ENCODE measurements at regions not wholly inside any gene's neighbourhood (a gene's known extent, or its start where the extent isn't known, plus 50 kb on each side); places are given as distances from the start of the nearest gene placed in this dataset.

DNA sequence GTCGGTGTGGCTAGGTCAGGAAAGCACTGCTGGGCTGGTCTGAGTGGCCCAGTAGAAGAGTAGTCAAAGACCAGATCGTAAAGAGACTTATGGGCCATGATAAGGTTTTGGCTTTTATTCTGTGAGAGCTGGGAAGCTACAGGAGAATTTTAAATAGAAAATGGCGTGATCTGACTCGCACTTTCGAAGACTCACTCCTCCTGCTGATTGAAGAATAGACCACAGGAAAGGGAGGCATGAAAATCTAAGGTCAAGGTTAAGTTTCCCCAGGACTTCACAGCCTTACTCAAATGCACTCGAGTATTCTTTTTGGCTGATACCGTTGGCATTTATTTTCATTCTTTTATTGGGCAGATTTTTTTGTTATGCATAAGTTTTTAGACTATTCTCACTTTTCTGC is 231.4 kb upstream of the ANKRD50 start:
- no peak overlapping the region for H3K4me3 ChIP-seq (ENCODE audit: low read depth, low read length)
- no peak overlapping the region for H3K27ac ChIP-seq (ENCODE audit: low read depth, low read length)
- no peak overlapping the region for H3K9ac ChIP-seq (ENCODE audit: low read depth, low read length)
- no peaks in the 10 kb centered on the region for H3K27me3 ChIP-seq (ENCODE audit: control insufficient read depth, insufficient read depth, low read length)
- H3K4me1 ChIP-seq (ENCODE audit: control insufficient read depth, insufficient read depth, low read length) = no peaks in the 10 kb centered on the region
- H3K36me3 ChIP-seq (ENCODE audit: control insufficient read depth, insufficient read depth, low read length) = no peaks in the 10 kb centered on the region
- no peaks in the 10 kb centered on the region for H3K9me3 ChIP-seq (ENCODE audit: control insufficient read depth, insufficient read depth, low read length)

- H3K9ac ChIP-seq (ENCODE audit: low read depth, low read length) = no peak overlapping the region
- no peaks in the 10 kb centered on the region; the same call in 1 of the 2 replicates for H3K4me1 ChIP-seq (ENCODE audit: control insufficient read depth, insufficient read depth, low read length)
- H3K9me3 ChIP-seq (ENCODE audit: control insufficient read depth, insufficient read depth, low read length) = no peaks in the 10 kb centered on the region
- no peaks in the 10 kb centered on the region for H3K27me3 ChIP-seq (ENCODE audit: control insufficient read depth, insufficient read depth, low read length)
- H3K27ac ChIP-seq (ENCODE audit: low read depth, low read length) = no peak overlapping the region
- no peaks in the 10 kb centered on the region for H3K36me3 ChIP-seq (ENCODE audit: control insufficient read depth, insufficient read depth, low read length)
- H3K4me3 ChIP-seq (ENCODE audit: low read depth, low read length) = no peak overlapping the region
Measured at GRCh38 chr4:124943145-124943889, 230.8 kb upstream of the ANKRD50 start.

- H3K9ac ChIP-seq (ENCODE audit: low read depth, low read length) = no peak overlapping the region
- H3K27ac ChIP-seq (ENCODE audit: low read depth, low read length) = no peak overlapping the region
- H3K9me3 ChIP-seq (ENCODE audit: control insufficient read depth, insufficient read depth, low read length) = no peaks in the 10 kb centered on the region
- H3K4me1 ChIP-seq (ENCODE audit: control insufficient read depth, insufficient read depth, low read length) = peaks cover 10% of the 10 kb centered on the region
- H3K4me3 ChIP-seq (ENCODE audit: low read depth, low read length) = no peak overlapping the region
- H3K36me3 ChIP-seq (ENCODE audit: control insufficient read depth, insufficient read depth, low read length) = no peaks in the 10 kb centered on the region
- H3K27me3 ChIP-seq (ENCODE audit: control insufficient read depth, insufficient read depth, low read length) = no peaks in the 10 kb centered on the region
Measured at GRCh38 chr4:124941267-124941666, 228.7 kb upstream of the ANKRD50 start.

DNA sequence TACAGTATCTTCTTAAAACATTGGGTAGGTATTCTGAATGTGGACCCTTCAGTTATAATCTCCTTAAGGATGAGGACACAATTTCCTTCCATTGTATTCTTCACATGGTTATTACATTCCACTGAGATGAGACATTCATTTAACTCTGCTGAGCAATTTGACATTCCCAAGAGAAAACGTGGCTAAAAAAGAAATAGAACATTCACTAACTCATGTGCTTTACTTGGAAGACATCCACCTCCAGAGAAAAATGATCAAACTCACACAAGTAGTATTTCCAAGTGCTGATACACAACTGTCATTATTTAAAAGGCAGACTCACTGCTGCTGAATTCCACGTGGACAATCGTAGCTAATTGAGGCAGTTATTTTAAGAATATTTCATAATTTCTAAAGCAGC is 227.9 kb upstream of the ANKRD50 start:
- no peaks in the 10 kb centered on the region for H3K9me3 ChIP-seq (ENCODE audit: control insufficient read depth, insufficient read depth, low read length)
- H3K36me3 ChIP-seq (ENCODE audit: control insufficient read depth, insufficient read depth, low read length) = no peaks in the 10 kb centered on the region
- H3K9ac ChIP-seq (ENCODE audit: low read depth, low read length) = no peak overlapping the region
- H3K27ac ChIP-seq (ENCODE audit: low read depth, low read length) = no peak overlapping the region
- no peak overlapping the region for H3K4me3 ChIP-seq (ENCODE audit: low read depth, low read length)
- no peaks in the 10 kb centered on the region for H3K27me3 ChIP-seq (ENCODE audit: control insufficient read depth, insufficient read depth, low read length)
- H3K4me1 ChIP-seq (ENCODE audit: control insufficient read depth, insufficient read depth, low read length) = peaks cover 12% of the 10 kb centered on the region

DNA sequence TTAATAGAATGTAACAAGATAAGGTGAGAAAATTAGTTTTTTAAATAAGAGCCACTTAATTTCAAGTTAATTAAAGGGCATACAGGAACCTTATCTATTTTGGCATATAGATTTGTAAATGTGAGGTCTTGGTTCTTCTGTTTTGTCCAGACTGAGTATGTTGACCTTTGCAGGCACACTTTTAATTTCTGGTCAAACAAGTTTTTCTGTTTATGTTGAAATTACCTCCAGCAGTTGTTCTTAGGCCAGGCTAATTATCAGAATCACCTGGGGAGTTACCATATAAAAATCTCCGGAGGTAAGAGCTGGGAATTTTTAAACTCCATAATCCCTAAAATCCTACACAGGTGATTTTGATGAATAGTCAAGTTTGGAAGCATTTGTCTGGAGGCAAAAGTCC is 227.4 kb upstream of the ANKRD50 start:
- Histone ChIP-seq H3K4me3 (ENCODE audit: low read depth, low read length) (no peak overlapping the region), H3K9me3 (ENCODE audit: control insufficient read depth, insufficient read depth, low read length) (no peaks in the 10 kb centered on the region)

DNA sequence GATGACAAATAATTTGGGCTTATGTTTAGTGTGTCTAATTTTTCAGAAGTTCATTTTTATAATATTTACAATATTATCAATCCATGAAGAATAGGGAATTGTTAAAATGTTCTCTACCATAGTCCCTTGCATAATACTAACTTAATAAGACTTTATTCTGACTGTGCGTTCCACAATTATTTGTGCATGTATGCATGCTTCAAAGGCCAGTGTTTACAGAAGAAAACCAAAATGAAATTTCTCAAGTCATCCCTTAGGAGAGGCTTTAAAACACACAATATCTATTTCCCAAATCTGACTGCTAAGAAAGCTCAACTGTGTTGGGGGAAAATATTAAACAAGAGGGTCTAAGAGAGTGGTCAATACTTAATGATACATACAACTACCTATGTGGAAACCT is 226.3 kb upstream of the ANKRD50 start:
- H3K36me3 ChIP-seq (ENCODE audit: control insufficient read depth, insufficient read depth, low read length) = no peaks in the 10 kb centered on the region
- no peak overlapping the region for H3K4me3 ChIP-seq (ENCODE audit: low read depth, low read length)
- no peaks in the 10 kb centered on the region for H3K9me3 ChIP-seq (ENCODE audit: control insufficient read depth, insufficient read depth, low read length)
- H3K9ac ChIP-seq (ENCODE audit: low read depth, low read length) = no peak overlapping the region
- H3K27ac ChIP-seq (ENCODE audit: low read depth, low read length) = no peak overlapping the region
- peaks cover 17% of the 10 kb centered on the region for H3K4me1 ChIP-seq (ENCODE audit: control insufficient read depth, insufficient read depth, low read length)
- H3K27me3 ChIP-seq (ENCODE audit: control insufficient read depth, insufficient read depth, low read length) = no peaks in the 10 kb centered on the region

More for the DNA sequence above, 227.4 kb upstream of the ANKRD50 start:
- no peaks in the 10 kb centered on the region for H3K27me3 ChIP-seq (ENCODE audit: control insufficient read depth, insufficient read depth, low read length)
- no peak overlapping the region for H3K9ac ChIP-seq (ENCODE audit: low read depth, low read length)
- no peak overlapping the region for H3K27ac ChIP-seq (ENCODE audit: low read depth, low read length)
- H3K36me3 ChIP-seq (ENCODE audit: control insufficient read depth, insufficient read depth, low read length) = no peaks in the 10 kb centered on the region
- H3K4me1 ChIP-seq (ENCODE audit: control insufficient read depth, insufficient read depth, low read length) = peaks cover 17% of the 10 kb centered on the region

GRCh38 chr4:124937993-124938392 is 225.5 kb upstream of the ANKRD50 start:
- H3K9me3 ChIP-seq (ENCODE audit: control insufficient read depth, insufficient read depth, low read length) = no peaks in the 10 kb centered on the region
- no peak overlapping the region for H3K4me3 ChIP-seq (ENCODE audit: low read depth, low read length)
- H3K27me3 ChIP-seq (ENCODE audit: control insufficient read depth, insufficient read depth, low read length) = no peaks in the 10 kb centered on the region
- peaks cover 17% of the 10 kb centered on the region for H3K4me1 ChIP-seq (ENCODE audit: control insufficient read depth, insufficient read depth, low read length)
- H3K27ac ChIP-seq (ENCODE audit: low read depth, low read length) = no peak overlapping the region
- H3K9ac ChIP-seq (ENCODE audit: low read depth, low read length) = no peak overlapping the region
- no peaks in the 10 kb centered on the region for H3K36me3 ChIP-seq (ENCODE audit: control insufficient read depth, insufficient read depth, low read length)

DNA sequence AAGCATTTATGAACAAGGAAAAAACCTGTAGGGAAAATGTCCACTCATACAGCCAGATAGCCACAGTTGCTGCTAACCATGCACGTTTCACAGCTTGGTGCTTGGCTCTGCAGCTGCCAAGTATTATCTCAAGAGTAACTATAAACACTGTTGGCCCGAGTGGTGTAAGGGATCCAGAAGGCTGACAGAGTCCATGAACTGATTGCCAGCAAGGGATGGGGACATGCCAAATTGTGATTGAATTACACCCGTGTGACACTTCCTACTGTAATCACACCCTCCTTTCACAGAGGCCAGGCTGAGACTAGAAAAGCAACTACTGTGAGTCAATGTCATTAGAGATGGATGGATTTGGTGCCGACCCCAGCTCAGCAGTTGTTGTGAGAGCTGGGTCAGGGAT is 223.9 kb upstream of the ANKRD50 start:
- Histone ChIP-seq H3K36me3 (ENCODE audit: control insufficient read depth, insufficient read depth, low read length) (no peaks in the 10 kb centered on the region), H3K27ac (ENCODE audit: low read depth, low read length) (no peak overlapping the region), H3K27me3 (ENCODE audit: control insufficient read depth, insufficient read depth, low read length) (no peaks in the 10 kb centered on the region), H3K9ac (ENCODE audit: low read depth, low read length) (no peak overlapping the region), H3K4me3 (ENCODE audit: low read depth, low read length) (no peak overlapping the region), H3K4me1 (ENCODE audit: control insufficient read depth, insufficient read depth, low read length) (peaks cover 21% of the 10 kb centered on the region), H3K9me3 (ENCODE audit: control insufficient read depth, insufficient read depth, low read length) (no peaks in the 10 kb centered on the region)

- no peaks in the 10 kb centered on the region for H3K27me3 ChIP-seq (ENCODE audit: control insufficient read depth, insufficient read depth, low read length)
- H3K9ac ChIP-seq (ENCODE audit: low read depth, low read length) = no peak overlapping the region
- peaks cover 25% of the 10 kb centered on the region for H3K4me1 ChIP-seq (ENCODE audit: control insufficient read depth, insufficient read depth, low read length)
- H3K4me3 ChIP-seq (ENCODE audit: low read depth, low read length) = no peak overlapping the region
- H3K9me3 ChIP-seq (ENCODE audit: control insufficient read depth, insufficient read depth, low read length) = no peaks in the 10 kb centered on the region
- no peak overlapping the region for H3K27ac ChIP-seq (ENCODE audit: low read depth, low read length)
- H3K36me3 ChIP-seq (ENCODE audit: control insufficient read depth, insufficient read depth, low read length) = no peaks in the 10 kb centered on the region
Measured at GRCh38 chr4:124934916-124935315, 222.4 kb upstream of the ANKRD50 start.

DNA sequence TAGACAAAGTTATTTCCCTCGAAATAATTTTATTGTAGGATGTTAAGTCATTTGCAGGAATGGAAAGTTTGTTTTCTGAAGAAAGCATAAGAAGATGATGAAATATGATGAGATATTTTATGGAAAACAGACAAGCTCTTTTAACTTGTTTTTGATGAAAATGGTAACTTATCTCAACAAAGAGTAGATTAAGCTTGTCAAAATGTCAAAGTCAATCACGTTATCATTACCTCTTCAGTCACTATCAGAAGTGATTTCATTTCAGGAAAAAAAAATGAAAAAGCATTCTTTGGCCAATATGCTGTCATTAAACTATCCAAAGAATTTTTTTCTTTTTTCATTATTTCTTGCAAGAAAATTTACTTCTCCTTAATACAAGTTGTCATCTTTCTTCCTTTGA is 221.0 kb upstream of the ANKRD50 start:
- no peaks in the 10 kb centered on the region for H3K9me3 ChIP-seq (ENCODE audit: control insufficient read depth, insufficient read depth, low read length)
- no peak overlapping the region for H3K4me3 ChIP-seq (ENCODE audit: low read depth, low read length)

DNA sequence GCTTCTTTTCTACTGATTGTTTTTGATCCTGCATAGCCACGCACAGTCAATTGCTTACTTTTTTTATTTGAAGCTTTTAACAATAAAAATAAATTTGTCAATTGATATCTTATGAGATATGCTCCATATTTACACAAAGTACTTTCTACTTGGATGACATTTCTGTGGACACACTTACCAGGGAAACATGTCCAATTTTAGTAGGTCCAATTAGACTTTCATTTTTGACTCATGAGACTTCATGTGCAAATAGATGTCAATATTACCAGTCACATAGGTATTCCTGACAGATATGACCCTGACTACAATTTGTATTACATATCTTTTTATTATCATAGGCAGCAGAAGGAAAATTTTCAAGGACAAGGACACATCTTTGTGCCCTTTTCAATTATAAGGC is 219.9 kb upstream of the ANKRD50 start:
- Histone ChIP-seq H3K4me3 (ENCODE audit: low read depth, low read length) (no peak overlapping the region), H3K9ac (ENCODE audit: low read depth, low read length) (no peak overlapping the region), H3K9me3 (ENCODE audit: control insufficient read depth, insufficient read depth, low read length) (no peaks in the 10 kb centered on the region), H3K36me3 (ENCODE audit: control insufficient read depth, insufficient read depth, low read length) (no peaks in the 10 kb centered on the region), H3K27me3 (ENCODE audit: control insufficient read depth, insufficient read depth, low read length) (no peaks in the 10 kb centered on the region), H3K4me1 (ENCODE audit: control insufficient read depth, insufficient read depth, low read length) (peaks cover 17% of the 10 kb centered on the region; the same call in 1 of the 2 replicates), H3K27ac (ENCODE audit: low read depth, low read length) (no peak overlapping the region)

More for the DNA sequence above, 221.0 kb upstream of the ANKRD50 start:
- no peaks in the 10 kb centered on the region for H3K36me3 ChIP-seq (ENCODE audit: control insufficient read depth, insufficient read depth, low read length)
- H3K9ac ChIP-seq (ENCODE audit: low read depth, low read length) = no peak overlapping the region
- no peaks in the 10 kb centered on the region for H3K27me3 ChIP-seq (ENCODE audit: control insufficient read depth, insufficient read depth, low read length)
- no peak overlapping the region for H3K27ac ChIP-seq (ENCODE audit: low read depth, low read length)
- H3K4me1 ChIP-seq (ENCODE audit: control insufficient read depth, insufficient read depth, low read length) = peaks cover 25% of the 10 kb centered on the region

Data from HUES48 (cell line).